GM12872 (cell line): ENCODE measurements at regions not wholly inside any gene's neighbourhood (a gene's known extent, or its start where the extent isn't known, plus 50 kb on each side); places are given as distances from the start of the nearest gene placed in this dataset.
A peak's percentile ranks its signal among the peaks of the same experiment; 100 is the strongest.

Source experiments
- TF ChIP-seq, protein P1 (sequence below): IDR thresholded peaks from 3 replicates; pipeline ENCODE4 v1.5.1; 2011; ENCODE audit warnings: low read depth, mild to moderate bottlenecking, low read length, moderate library complexity; ENCODE audit not compliant: insufficient read depth

DNA sequence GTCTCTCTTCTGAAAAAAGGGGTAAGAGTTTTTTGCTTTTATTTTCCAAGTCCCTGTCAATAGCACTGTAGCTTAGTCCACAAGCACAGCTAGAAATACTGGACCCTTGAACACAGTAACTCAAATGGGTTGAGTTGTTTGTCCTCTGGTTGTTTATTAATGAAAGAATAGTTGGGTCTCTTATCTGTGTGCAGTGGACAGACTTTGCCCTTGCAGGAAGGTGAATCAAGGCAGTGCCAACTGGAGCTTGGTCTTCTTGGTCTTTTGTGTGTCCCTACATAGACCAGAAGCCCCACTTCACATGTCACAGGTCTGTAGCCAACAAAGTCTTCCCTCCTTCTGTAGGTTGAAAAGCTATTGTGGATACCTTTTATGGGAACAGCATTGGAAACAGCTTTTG, 322.0 kb downstream of the AACS start:
- TF ChIP-seq, protein P1, sequence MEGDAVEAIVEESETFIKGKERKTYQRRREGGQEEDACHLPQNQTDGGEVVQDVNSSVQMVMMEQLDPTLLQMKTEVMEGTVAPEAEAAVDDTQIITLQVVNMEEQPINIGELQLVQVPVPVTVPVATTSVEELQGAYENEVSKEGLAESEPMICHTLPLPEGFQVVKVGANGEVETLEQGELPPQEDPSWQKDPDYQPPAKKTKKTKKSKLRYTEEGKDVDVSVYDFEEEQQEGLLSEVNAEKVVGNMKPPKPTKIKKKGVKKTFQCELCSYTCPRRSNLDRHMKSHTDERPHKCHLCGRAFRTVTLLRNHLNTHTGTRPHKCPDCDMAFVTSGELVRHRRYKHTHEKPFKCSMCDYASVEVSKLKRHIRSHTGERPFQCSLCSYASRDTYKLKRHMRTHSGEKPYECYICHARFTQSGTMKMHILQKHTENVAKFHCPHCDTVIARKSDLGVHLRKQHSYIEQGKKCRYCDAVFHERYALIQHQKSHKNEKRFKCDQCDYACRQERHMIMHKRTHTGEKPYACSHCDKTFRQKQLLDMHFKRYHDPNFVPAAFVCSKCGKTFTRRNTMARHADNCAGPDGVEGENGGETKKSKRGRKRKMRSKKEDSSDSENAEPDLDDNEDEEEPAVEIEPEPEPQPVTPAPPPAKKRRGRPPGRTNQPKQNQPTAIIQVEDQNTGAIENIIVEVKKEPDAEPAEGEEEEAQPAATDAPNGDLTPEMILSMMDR = no peak

DNA sequence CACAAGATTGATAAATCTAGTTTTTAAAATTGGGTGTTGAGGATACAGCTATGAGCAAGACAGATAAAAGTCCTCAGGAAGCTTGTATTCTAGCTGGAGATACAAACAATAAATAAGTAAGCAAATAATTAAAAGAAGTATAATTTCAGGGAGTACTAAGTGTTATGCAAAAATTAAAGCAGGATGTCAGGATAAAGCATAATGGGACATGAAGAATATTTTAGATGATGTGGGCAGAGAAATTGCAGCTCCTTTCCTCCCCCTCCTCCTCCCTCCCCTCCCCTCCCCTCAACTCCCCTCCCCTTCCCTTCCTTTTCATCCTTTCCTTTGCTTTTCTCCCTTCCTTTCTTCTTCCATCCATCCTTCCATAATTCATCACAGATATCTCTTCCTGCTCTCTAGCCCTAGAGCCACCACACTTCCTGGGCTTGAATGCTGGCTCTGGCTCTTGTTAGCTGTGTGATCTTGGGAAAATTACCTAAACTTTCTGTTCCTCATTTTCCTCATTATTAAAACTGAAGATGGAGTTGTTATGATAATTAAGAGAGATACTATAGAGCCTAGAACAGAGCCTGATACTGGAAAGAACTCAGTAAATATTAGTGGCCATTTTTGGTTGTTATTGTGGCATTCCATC, 323.9 kb downstream of the AACS start:
- TF ChIP-seq, protein P1 = no peak

DNA sequence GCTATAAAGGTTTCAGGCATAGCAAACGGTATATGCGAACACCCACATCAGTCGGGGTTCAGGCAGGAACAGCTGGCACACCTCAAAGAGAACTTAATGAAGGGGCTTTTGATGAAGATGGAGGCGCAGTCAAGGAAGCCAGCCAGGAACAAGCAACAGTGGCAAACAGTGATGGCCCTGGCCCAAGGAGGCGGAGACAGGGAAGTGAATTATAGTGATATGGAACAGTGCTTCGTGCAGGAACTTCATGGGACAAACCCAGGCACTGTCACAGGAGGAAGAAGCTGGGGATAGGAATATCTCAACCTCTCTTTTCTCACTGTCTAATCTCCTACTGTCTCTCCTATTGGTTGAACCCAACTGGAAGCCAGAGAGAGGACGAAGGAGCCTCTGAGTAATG, 328.3 kb downstream of the AACS start:
- TF ChIP-seq, protein P1 = no peak

DNA sequence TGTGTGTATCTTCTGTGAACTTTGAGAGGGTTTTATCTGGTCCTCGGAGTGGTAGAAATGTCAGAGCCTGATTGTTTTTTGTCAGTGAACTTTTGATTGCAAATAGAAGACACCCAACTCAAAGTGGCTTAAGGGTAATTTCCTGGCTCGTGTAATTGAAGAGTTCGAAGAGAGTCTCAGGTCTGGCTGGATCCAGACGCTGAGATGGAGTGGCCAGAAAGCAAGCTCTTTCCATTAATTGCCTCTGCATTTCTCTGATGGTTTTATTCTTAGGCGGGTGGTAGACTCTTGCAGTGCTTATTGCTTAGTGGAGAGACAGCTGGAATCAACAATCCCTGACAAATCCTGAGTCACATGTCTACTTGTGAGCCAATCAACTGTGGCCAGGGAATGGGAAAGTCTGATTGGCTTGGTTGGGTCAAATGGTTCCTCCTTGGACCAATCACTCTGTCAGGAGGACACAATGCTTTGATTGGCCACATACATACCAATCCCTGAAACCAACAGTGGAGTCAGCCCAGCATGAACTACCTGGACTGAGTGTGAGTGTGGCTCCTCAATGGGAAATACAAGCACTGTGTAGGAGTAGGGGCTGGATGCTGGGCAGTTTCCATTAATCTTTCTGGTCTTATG, 330.5 kb downstream of the AACS start:
- TF ChIP-seq, protein P1 = no peak

DNA sequence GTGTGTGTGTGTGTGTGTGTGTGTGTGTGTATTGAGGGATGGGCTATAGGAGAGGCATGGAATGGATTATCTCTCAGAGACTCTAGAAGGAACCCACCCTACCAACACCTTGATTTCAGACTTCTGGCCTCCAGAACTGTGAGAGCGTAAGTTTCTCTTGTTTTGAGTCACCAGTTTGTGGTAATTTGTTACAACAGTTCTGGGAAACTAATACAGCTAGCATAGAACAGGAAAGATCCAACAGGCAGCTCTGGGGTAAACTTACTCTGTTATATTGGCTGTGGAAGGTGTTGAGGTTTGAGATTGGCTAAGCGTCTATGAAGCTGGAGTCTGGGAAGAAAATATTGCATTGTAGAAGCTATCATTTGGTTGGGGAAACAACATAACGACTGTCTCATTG, 334.3 kb downstream of the AACS start:
- TF ChIP-seq, protein P1 = no peak

DNA sequence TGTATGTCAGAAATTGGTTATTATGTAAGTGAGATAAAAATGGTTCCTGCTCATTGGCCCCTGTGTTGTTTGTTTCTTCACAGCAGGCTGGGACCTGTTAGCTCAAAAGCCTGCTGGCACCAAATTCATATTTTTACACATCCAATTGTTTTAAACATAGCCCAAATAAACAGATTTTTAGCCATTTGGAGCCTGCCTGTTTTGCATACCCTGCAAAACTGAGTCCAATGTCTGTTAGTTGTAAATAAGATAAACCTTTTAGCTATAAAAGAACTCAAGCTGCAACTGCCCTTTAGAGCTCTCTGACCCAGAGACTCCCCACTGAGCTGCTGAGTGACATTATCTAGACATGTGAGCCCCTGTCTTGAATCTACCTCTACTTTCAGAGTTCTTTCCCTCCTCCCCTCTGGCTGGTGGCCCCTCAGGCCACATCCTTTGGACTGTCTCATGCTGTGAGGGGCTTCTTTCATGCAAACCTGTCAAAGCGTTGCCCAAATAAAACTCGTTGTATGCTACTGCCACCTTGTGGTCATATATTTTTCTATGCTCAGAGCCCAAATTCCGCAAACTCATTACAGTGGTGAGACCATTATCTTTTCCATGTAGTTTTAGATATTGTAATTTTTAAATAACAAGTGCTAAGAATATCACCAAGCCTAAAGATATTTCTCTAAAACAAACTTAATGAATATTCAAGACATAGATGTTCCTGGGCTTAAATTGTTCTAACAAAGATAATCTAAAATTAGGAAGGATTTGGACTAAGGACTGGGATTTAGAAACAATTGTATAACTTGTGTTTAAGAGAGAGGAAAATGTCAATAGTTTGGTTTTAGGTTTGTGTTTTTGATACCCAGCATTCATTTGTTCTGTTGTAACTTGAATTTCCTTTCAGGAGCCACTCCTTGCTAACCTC, 337.9 kb downstream of the AACS start:
- TF ChIP-seq, protein P1 = peak; percentile 50; the same call in 2 of the 3 replicates

DNA sequence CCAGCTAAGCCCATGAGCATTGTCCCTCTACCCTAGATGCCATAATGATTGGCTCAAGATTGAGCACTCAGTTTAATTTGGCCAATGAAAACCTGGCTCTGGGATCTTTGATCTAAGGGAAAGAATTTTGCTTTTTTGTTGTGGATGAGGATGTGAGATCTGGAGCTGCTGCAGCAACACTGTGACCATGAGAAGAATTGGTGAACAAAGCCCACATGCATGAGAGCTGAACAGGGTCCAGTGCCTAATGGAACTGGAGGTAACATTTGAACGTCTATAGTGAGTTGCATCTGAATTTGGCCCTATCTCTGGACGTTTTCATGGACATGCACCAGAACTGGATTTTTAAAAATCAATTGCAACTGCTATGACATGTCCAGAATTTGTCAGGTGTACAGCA, 338.6 kb downstream of the AACS start:
- TF ChIP-seq, protein P1 = peak; percentile 11; the same call in 1 of the 3 replicates
